Fibroblast of mammary gland (primary cell): ENCODE measurements at regions not wholly inside any gene's neighbourhood (a gene's known extent, or its start where the extent isn't known, plus 50 kb on each side); places are given as distances from the start of the nearest gene placed in this dataset.

Source experiments
- DNase-seq: peaks from one replicate; pipeline ENCODE4 v3.0.0-alpha.2; 2010; ENCODE audit warnings: low read depth
- H3K4me3 ChIP-seq: 2 replicates; pipeline ENCODE4 v1.5.1; 2011; ENCODE audit warnings: low read depth, mild to moderate bottlenecking, low read length, moderate library complexity; ENCODE audit not compliant: control insufficient read depth
- TF ChIP-seq, protein P1 (sequence below): conservative IDR thresholded peaks from 2 replicates; pipeline ENCODE4 v1.5.1; 2011; ENCODE audit warnings: low read depth, low read length, inconsistent platforms; ENCODE audit not compliant: control insufficient read depth, insufficient read depth

GRCh38 chr1:29824025-29824424, 587.7 kb downstream of the PTPRU start:
- no peak for DNase-seq
- no peak overlapping the region for H3K4me3 ChIP-seq
- TF ChIP-seq, protein P1, sequence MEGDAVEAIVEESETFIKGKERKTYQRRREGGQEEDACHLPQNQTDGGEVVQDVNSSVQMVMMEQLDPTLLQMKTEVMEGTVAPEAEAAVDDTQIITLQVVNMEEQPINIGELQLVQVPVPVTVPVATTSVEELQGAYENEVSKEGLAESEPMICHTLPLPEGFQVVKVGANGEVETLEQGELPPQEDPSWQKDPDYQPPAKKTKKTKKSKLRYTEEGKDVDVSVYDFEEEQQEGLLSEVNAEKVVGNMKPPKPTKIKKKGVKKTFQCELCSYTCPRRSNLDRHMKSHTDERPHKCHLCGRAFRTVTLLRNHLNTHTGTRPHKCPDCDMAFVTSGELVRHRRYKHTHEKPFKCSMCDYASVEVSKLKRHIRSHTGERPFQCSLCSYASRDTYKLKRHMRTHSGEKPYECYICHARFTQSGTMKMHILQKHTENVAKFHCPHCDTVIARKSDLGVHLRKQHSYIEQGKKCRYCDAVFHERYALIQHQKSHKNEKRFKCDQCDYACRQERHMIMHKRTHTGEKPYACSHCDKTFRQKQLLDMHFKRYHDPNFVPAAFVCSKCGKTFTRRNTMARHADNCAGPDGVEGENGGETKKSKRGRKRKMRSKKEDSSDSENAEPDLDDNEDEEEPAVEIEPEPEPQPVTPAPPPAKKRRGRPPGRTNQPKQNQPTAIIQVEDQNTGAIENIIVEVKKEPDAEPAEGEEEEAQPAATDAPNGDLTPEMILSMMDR = no peak

DNA sequence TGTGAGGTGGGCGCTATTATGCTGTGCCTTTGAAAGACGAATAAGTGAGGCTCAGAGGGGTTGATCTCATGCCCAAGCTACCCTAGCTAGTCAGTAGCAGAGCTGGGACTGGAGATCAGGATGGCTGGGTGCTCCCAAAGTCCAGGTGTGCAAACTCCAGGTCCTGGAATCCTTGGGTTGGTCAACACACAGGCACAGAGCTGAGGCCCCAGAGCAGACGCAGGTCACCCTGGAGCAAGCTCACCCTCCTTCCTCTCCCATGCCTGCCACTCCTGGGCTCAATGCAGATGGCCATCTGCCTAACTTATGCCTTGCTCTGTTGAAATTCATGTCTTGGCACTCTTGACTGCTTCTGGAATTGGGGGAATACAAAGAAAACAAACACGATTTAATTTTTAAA, 587.2 kb downstream of the PTPRU start:
- H3K4me3 ChIP-seq = no peak overlapping the region
- TF ChIP-seq, protein P1 = no peak
- no peak for DNase-seq

DNA sequence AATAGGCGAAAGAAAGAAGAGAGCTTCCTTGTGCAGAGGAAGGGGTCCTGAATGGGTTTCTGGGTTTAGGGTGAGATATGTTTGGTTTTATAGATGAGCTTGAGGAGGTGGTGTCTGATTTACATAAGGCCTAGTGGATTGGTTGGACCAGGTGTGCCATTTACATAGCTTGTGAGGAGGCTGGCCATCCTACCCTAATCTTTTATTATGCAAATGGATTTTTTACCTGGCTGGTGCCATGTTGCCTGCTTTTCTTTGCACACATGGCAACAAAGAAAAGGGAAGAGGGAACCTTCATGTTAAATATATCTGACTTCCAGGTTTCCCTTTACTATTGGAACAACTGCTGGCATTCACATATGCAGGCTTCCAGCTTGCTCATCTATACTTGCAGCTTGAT, 585.3 kb downstream of the PTPRU start:
- DNase-seq = no peak
- H3K4me3 ChIP-seq = no peak overlapping the region
- TF ChIP-seq, protein P1 = no peak

- DNase-seq = no peak
- TF ChIP-seq, protein P1 = no peak
- H3K4me3 ChIP-seq = no peak overlapping the region
Observed at GRCh38 chr1:29820401-29820800, 584.1 kb downstream of the PTPRU start.

GRCh38 chr1:29812408-29813135, 576.2 kb downstream of the PTPRU start:
- no peak overlapping the region for H3K4me3 ChIP-seq
- DNase-seq = no peak
- TF ChIP-seq, protein P1 = no peak

DNA sequence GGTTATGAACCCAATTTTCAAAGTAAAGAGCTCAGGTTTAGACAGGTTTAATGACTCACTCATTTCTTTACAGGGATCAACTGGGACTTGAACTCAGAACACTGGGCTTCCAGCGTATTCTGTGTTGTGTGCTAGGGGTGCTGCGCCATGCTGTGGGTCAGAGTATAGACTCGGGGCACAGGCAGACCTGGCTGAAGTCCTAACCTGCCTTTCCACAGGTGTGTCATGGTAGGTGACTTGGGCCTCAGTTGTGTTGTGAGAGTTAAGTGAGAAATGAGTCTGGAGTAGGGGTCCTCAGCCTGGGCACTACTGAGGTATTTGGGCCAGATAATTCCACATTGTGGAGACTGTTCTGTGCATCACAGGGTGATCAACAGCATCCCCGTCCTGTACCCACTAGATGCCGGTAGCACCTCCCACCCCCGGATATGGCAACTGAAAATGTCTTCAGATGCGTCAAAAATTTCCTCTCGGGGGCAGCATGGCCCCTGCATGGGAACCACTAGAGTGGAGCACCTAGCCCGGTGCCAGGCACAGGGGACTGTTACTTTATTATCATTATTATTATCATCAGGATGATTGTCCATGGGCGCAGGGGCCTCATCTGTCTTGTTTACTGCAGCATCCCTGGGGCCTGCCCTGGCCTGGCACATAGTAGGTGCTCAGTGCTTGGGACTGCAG, 575.5 kb downstream of the PTPRU start:
- no peak for DNase-seq
- TF ChIP-seq, protein P1 = no peak
- H3K4me3 ChIP-seq = no peak overlapping the region

DNA sequence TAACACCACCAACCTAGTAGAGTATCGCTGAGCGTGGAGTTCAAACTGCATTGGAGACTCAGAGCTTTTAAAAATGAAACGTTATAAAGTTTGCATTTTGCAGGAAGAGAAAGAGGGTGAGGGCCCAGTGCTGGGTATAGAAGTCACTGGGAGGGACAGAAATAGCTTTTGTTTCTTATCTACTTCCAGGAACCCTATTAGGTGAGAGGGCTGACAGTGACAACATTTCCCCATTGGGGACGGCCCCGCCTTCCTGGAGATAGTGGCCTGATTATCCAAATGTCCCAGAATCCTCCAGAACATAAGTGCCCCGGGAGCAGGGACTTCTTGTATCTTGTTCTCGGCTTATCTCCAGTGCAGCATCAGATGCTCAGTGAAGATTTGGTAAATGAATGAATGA, 574.9 kb downstream of the PTPRU start:
- DNase-seq = no peak
- H3K4me3 ChIP-seq = no peak overlapping the region
- TF ChIP-seq, protein P1 = no peak
